ENCODE measurements at regions not wholly inside any gene's neighbourhood (a gene's known extent, or its start where the extent isn't known, plus 50 kb on each side); places are given as distances from the start of the nearest gene placed in this dataset.

DNA sequence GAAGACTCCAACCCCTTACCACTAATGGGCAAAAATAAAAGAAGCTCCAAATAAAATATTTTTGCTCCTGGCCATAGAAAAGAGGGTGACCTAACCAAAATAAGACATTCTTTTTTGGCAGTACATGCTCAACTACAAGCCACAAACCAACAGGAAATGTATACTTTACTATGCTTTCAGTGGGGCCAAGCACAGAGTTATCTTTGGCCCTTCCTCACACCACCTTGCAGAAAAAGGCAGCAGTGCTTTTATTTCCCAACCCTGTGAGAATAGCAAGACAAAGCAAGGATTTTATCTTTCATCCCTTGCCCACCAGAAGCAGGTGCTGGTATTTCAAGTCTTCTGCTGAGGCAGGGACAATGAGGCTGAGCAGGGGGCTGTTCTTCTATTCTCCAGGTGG, 1493.1 kb downstream of the CDH11 start:
- intact Hi-C loops (cut with micrococcal nuclease; ENCODE audit: unreplicated experiment) = no loop called here
- Histone ChIP-seq H3K27ac (ENCODE audit: control insufficient read depth, insufficient read depth) (no peak overlapping the region), H2AFZ (ENCODE audit: control insufficient read depth, low read depth, low read length) (no peak overlapping the region), H3K27me3 (replicated peaks in 1 of 2; ENCODE audit: control insufficient read depth in 2 of 2, insufficient read depth in 2 of 2, low read length in 1 of 2) (no peaks in the 10 kb centered on the region), H3K79me2 (ENCODE audit: control insufficient read depth, insufficient read depth, low read length) (no peaks in the 10 kb centered on the region), H3K9me3 (replicated peaks; ENCODE audit: control insufficient read depth, insufficient read depth, low read length) (no peaks in the 10 kb centered on the region), H3K9ac (ENCODE audit: control insufficient read depth, insufficient read depth, low read length) (no peak overlapping the region), H3K4me3 (no peak overlapping the region), H4K20me1 (ENCODE audit: control insufficient read depth, insufficient read depth) (no peaks in the 10 kb centered on the region), H3K36me3 (ENCODE audit: control insufficient read depth in 2 of 2, insufficient read depth in 2 of 2, low read length in 1 of 2) (no peaks in the 10 kb centered on the region), H3K4me1 (ENCODE audit: control insufficient read depth, insufficient read depth, low read length) (no peaks in the 10 kb centered on the region), H3K4me2 (ENCODE audit: control insufficient read depth, insufficient read depth) (no peak overlapping the region)
- RAD21 ChIA-PET (ENCODE audit: unreplicated experiment) = no interaction called here
- POLR2A ChIA-PET = no interaction called here
- FAIRE-seq = no peak
- in situ Hi-C loops (cut with MboI) = no loop called here
- ATAC-seq = no peak
- CTCF ChIA-PET = no interaction called here
- TF ChIP-seq CREB1 (IDR thresholded peaks at IDR 0.05; ENCODE audit: low read depth) (no peak), RAD51 (IDR thresholded peaks at IDR 0.05) (no peak), JUNB (IDR thresholded peaks at IDR 0.05) (no peak), MTA2 (IDR thresholded peaks at IDR 0.05; ENCODE audit: low read depth) (no peak), SREBF2 (IDR thresholded peaks at IDR 0.05; ENCODE audit: low read length) (no peak), DPF2 (IDR thresholded peaks at IDR 0.05) (no peak), NR2F1 (conservative IDR thresholded peaks at IDR 0.05) (no peak), NR2C2 (IDR thresholded peaks at IDR 0.05; ENCODE audit: borderline replicate concordance, control insufficient read depth, insufficient read length, low read depth) (no peak), CHD1 (IDR thresholded peaks at IDR 0.05; ENCODE audit: low read depth, low read length) (no peak), WRNIP1 (IDR thresholded peaks at IDR 0.05; ENCODE audit: borderline replicate concordance, low read depth, low read length) (no peak), MTA3 (IDR thresholded peaks at IDR 0.05; ENCODE audit: borderline replicate concordance, low read length) (no peak), JUND (IDR thresholded peaks at IDR 0.05; ENCODE audit: low read depth, low read length) (no peak), NFYB (IDR thresholded peaks at IDR 0.05; ENCODE audit: insufficient read depth, low read depth, low read length) (no peak), SMARCA5 (IDR thresholded peaks at IDR 0.05) (no peak)
- TF ChIP-seq, protein P1, sequence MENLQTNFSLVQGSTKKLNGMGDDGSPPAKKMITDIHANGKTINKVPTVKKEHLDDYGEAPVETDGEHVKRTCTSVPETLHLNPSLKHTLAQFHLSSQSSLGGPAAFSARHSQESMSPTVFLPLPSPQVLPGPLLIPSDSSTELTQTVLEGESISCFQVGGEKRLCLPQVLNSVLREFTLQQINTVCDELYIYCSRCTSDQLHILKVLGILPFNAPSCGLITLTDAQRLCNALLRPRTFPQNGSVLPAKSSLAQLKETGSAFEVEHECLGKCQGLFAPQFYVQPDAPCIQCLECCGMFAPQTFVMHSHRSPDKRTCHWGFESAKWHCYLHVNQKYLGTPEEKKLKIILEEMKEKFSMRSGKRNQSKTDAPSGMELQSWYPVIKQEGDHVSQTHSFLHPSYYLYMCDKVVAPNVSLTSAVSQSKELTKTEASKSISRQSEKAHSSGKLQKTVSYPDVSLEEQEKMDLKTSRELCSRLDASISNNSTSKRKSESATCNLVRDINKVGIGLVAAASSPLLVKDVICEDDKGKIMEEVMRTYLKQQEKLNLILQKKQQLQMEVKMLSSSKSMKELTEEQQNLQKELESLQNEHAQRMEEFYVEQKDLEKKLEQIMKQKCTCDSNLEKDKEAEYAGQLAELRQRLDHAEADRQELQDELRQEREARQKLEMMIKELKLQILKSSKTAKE (IDR thresholded peaks at IDR 0.05; ENCODE audit: low read depth, poor library complexity, severe bottlenecking) = no peak
- TF ChIP-seq, protein P2, sequence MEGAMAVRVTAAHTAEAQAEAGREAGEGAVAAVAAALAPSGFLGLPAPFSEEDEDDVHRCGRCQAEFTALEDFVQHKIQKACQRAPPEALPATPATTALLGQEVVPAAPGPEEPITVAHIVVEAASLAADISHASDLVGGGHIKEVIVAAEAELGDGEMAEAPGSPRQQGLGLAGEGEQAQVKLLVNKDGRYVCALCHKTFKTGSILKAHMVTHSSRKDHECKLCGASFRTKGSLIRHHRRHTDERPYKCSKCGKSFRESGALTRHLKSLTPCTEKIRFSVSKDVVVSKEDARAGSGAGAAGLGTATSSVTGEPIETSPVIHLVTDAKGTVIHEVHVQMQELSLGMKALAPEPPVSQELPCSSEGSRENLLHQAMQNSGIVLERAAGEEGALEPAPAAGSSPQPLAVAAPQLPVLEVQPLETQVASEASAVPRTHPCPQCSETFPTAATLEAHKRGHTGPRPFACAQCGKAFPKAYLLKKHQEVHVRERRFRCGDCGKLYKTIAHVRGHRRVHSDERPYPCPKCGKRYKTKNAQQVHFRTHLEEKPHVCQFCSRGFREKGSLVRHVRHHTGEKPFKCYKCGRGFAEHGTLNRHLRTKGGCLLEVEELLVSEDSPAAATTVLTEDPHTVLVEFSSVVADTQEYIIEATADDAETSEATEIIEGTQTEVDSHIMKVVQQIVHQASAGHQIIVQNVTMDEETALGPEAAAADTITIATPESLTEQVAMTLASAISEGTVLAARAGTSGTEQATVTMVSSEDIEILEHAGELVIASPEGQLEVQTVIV (IDR thresholded peaks at IDR 0.05; ENCODE audit: borderline replicate concordance, partially characterized antibody) = no peak
- BruUV-seq (replicated peaks) = no TSS peak
- SMC1A ChIA-PET (ENCODE audit: uncharacterized antibody, unreplicated experiment) = no interaction called here
- DNase-seq (ENCODE audit: low read depth, low spot score) = no peak
